Hematopoietic multipotent progenitor cell (in vitro differentiated cells): ENCODE measurements at regions not wholly inside any gene's neighbourhood (a gene's known extent, or its start where the extent isn't known, plus 50 kb on each side); places are given as distances from the start of the nearest gene placed in this dataset.
A peak's percentile ranks its signal among the peaks of the same experiment; 100 is the strongest.

Experiments used
- DNase-seq, 3 donors: peaks; one replicate each; pipeline ENCODE4 v3.0.0-alpha.2; 2011 to 2015; ENCODE audit warnings: low read depth in 2 of 3, low spot score in 2 of 3

DNA sequence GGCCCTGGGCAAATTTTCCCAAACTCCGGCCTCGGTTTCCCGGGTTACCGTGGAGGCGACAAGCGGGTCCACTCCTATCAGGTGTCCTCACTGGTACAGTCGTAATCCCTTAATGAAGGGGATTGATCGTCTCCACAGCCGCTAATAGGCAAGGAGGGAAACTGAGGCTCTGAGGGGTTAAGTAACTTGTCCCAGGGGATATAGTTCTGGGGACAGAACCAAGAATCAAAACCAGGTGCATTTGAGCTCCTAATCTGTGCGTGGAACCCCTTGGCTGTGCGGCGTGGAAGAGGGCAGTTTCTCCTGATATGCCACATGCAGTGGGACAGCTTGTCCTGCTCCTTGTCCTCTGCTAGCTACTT is 157.2 kb downstream of the CYRIA start:
- DNase-seq, result no peak

DNA sequence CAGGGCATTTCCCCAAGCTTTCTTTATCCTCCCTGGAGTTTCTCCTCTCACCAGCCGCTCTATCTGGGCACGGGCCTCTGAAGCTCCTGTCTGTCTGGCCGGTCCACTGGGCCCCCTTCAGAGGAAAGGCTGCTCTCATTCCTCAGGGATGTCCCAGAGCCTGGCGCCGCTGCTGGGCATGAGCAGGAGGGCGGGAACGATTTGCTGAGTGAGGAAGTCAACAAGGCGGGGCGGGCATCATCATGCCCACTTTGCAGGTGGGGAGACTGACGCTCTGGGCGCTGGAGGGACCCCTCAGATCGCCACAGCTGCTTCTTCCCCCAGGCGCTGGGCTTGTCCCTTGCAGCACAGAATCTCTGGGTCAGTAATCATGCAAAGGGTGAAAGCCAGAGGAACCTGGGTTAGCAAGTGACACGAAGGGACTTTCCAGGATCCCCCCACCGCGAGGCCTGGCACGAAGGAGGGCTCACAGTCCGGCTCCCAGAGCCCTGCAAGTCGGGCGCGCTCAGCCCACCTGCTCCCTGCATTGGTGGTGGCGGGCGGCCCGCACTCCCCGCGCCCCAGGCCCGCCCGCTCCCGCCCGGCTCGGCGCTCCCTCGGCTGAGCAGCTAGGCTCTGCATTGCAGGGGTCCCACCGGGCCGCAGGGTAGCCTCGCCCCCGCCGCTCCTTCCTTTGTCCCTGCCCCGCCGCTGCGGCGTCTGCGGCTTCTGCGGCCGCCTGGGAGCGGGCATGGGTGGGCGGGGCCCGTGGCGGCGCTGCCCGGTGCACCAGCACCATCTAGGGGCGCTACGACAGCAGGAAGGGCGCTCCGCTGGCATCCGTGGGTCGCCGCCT is 157.8 kb downstream of the CYRIA start:
- DNase-seq, result peak in 2 of 3 donors; percentile 63 to 76

DNA sequence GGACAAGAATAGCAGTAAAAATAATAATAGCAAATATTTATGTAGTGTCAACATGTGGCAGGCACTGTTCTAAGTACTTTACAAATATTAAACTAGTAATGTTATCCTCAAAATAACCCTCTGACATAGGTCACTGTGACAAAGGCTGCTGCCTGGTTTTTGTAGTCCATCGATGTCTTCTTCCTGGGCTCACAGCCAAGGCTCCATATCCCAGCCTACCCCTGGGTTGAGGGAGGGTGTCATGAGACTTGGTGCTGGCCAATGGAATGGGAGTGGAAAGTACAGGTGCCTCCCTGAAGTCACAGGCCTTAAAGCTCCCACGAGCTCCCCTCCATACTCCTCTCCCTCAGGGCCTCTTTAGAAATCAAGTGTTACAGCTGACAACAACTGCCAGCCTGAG is 159.3 kb downstream of the CYRIA start:
- no peak for DNase-seq

DNA sequence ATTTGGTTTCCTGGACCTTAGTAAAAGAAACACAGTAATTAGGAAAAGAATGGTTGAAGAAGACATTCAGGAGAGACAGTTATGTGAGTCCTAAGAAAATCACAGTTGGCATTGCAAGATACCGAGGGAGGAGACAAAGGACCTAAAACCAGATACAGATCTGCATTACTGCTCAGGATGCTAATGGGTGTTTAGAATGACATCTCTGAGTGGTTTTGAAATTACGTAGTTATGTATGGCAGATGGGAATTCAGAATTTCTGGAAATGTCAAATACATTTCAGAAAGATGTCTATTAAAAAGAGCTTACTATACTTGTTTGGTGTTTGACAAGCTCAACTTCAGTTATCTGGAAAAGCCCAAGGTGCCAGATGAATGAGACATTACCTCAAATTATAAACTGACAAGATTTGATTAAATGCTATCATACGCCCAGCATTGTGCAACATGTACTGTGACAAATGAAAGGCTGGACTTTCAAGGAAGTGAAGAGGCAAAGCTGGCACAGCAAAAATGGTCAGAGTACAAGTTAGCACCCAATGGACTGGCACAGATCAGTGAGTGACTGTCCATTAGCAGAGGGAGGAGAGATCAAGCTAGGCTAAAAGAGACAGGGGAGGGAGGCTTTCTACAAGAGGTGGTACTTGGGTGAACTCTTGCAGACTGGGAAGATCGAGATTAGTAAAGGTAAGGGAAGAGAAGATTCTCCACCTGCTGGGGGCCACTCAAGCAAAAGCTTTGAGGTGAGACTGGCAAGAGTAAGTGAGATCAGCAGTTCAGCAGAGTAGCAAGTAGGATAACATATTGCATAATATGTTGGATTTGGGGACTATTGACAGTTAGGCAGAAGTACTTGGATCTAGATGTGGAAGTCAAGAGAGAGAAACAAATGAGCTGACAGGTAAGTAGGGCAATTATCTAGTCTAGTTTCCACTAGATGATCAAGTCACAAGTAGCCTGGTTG is 168.9 kb downstream of the CYRIA start:
- no peak for DNase-seq

DNA sequence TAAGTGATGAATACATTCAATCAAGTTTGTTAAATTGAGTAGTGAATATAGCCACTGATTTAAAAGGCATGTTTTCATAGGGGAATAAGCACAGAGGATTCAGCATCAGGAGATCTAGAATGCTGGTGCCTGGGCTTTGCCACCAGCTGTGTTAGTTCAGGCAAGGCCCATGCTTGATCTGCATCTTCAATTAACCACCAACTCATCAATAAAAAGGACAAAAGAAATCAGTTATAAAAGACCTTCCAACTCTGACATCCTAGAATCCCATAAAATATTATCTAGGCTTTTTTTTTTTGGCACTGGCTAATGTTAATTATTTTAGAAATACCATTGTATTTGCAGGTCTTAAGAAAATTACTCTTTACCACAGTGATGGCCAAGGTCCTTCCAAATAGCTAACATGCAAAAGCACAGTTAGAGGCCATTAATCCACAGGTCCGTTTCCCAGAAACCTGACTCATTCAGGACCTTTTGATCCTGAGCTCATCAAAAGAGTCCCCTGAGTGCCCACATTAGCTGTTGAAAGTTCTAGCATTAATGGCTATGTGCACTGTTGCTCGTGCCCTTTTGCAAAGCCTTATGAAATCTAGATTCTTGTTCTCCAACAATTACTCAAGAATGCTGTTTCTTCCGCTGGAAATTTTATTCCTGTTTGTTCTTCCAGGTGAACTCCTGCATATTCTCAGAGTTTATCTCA is 170.0 kb downstream of the CYRIA start:
- no peak for DNase-seq

DNA sequence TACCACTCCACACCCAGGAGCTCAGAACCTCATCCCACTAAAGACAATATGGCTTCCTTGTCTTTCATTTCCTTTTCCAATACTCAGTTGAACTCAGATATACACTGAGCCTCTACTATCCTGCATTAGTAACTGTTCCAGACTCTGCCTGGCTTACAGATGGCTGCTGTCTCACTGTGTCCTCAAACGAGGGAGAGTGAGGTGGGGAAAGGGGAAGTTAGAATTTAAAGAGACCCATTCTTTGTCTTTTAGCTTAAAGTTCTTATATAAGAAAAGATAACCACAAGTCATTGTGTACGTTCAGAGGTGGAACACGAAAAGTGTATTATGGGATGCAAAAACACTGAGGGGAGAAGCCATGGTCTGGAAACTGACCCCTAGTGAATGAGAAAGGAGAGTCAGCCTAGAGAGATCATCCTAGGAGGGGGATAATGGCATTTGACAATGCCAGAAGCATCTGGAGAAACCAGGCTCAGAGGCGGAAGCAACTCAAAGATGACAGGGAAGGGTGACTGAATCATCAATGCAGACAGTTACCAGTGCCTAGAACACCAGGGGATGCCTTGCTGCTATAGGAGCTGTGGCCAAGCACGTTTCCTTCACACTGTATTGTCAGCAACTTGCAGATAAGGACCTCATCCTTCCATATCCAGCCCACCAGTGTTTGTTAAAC is 170.7 kb downstream of the CYRIA start:
- DNase-seq, result peak in 1 of 3 donors; percentile 73

DNA sequence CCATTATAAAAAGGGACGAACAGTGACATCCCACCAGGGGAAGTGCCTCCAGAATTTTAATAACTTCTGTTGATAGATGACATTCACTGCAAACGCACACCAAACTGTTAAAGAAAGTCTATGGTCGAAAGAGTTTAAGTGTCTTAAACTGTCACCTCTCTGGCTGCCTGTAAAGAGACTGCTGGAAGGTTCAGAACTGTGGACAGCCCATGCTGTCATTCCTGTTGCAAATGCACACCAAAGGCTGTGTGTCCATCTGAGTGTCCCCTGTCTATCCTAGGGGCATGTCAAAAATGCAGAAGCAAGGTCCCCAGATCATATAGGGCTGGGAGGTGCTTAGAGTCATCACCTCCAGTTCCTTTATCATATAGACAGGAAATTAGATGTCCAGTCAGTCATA is 171.8 kb downstream of the CYRIA start:
- no peak for DNase-seq

DNA sequence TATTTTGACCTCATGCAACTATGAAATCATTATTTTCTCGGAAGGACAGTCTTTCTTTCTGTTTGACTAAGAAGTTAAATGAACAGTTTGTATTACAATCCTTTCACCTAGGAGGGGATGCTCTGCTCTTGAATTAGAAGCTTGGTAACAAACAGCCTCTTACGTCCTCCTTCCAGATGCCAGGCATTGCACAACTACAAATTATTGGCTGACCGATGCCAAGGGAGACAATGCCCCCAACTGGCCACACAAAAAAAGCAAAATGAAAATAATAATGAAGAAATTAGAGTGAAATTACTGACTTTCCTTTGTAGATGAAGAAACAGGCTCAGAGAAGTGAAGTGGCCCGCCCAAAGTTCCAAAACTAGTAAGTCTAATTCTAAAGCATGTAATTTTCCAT is 177.9 kb downstream of the CYRIA start:
- peak in 2 of 3 donors; percentile 67 to 80 for DNase-seq

DNA sequence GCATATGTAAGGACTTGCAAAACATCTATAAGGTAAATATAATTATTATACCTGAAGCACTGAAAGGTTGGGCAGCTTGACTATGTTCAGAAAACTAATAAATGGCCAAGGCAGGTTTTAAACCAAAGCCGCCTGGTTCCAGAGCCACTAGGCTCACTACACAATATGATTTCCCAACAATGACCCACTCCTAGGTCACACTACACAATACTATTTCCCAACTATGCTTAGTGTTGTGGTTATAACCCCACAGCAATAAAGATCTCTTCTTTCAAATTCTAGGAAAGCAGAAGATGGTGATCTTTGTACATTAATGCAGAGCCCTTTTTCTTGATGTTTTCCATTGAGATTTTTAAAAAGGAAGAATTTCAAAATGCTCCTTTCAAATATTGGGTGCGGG is 180.4 kb downstream of the CYRIA start:
- DNase-seq, result no peak

DNA sequence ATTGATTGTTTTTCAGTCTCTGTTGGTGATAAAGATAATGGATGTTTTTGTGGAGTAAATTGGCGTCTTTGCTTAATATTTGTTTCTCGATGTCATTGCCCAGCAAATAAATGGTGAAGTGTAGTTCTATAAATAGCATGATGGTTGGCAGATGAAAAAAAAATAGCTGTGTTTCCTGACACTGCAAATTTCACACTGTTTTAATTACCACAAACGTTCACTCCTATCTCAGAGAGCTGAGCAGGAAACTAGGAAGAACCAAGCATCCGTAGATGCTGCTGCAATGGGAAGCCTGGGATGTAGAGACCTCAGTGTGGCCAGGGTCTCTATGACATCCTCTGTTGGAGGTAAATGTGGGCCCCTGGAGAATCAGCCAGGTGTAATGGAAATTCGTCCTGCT is 183.2 kb downstream of the CYRIA start:
- peak in 2 of 3 donors; percentile 53 to 69 for DNase-seq

DNA sequence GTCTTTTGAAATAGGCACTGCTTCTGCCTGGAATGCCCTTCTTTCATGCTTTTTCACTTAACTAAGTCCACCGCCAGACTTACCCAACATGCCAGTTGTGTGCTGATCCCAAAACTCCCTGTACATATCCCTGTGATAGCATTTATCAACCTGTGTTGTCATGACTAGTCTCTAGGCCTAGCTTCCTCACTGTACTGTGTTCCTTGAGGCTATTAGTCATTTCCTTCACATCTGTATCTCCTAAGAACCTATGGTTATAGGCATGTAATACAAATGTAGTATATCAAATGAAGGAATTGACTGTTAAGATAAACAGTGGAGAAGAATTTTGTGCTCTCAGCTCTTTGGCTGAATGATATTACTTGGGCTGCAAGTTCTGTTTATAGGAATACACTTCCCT is 184.3 kb downstream of the CYRIA start:
- no peak for DNase-seq

DNA sequence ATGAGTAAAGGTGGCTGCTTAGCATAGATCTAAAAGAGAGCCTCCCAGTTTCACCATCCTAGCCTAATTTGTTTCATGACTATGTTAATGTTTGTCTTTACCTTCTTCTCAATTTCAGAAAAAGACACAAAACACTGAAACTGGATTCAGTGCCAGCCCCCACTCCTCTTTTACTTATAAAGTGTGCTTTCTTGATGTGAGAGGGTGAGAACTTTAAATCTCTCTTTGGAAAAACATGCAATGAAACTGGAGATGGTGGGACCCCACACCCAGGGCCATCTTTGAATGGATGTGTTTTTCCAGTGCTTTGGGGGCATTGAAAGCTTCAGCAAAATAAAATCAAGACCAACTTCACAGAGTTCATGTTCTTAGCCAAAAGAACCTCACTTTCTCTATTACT is 185.9 kb downstream of the CYRIA start:
- DNase-seq, result no peak

DNA sequence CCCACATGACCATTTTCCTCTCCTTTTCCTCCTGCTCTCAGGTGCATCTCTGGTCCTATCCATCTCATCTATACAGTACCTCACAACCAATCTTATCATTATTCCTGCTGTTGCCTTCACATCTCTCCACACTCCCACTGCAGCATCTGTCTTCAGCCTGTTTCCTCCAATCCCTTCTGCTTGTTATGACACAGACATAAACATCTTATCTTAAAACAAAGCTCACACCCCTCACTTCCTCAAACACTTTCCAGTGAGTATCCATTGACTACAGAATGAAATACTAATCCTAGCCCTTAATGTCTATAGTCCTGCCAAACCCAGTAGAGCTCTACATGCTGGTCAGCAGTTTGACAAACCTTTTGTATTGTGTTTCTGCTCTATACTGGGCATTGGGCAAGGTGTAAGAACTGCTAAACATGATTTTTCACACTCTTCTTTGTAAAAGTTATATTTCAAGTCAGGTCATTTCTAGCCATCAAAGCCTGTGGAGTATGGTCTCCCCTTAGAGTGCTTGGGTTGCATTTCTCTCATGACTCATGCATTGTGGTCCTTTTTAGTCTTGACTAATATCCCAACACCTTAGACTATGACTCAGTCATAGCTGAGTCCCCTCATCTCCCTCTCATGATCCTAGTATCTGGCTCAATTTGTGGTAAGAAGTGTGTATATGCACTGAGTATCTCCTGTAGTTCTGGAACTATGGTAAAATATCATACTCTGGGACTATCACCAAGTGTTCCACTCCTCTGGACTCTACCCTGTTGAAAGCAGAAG is 187.0 kb downstream of the CYRIA start:
- DNase-seq, result peak in 2 of 3 donors; percentile 71 to 76

DNA sequence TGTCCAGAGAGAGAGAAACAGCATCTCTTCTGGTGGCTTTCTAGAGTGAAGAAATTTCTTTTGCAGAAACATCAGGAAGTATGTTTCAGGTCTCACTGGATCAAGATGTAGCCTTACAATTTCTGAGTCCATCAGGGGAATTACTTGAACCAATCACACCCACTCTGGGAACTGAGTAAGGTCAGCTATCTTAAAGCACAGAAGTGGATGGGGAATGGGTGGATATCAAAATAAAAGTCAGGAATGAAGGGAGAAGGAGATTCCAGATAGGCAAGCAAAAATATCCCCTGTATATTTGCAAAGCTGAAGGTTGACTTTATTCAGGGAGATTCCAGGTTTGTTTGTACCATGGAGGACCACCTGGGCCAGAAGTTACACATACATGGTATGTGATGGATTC is 188.0 kb downstream of the CYRIA start:
- no peak for DNase-seq

DNA sequence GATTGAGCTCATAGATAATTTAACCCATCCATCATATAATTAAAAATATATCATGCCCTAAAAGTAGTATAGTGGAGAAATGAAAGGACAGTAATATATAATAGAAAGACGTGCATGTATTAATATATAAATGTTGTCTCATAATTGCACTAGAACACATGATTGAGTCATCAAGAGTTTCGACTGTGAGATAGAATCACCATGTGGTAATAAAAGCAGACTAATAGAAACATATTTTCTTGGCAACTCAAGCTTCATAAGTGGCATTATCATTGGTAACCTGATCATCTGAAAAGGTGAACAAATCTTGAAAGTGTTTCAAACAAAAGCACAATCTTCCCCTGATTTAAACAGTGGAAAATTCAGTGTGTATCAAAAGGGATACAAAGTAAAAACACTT is 188.8 kb downstream of the CYRIA start:
- DNase-seq, result no peak

DNA sequence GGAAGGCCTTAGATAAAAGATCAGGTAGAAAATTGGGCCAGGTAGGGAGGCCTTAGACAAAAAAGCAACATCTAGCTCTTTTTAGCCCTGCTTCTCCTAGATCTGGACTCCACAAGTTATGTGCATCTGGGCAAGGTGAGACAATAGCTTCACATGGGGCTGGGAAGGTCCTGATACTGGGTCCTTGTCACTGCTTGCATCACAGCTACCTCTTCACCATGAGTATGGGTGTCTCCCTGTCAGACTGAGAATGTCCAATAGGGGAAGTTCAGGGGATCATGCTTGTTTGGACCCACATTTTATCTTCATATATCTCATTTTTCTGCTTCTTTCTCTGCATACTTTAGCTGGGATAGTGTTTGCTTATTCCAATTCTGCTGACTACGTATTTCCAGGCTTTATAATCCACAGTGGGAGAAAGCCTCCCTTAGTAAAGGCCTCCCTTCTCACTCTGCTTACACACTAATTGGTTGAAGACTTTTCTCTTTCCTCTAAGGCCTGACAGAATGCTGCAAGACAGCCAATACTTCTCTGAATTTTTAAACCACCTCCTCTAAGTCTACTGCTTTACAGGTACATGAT is 189.6 kb downstream of the CYRIA start:
- DNase-seq, result peak in 1 of 3 donors; percentile 37

DNA sequence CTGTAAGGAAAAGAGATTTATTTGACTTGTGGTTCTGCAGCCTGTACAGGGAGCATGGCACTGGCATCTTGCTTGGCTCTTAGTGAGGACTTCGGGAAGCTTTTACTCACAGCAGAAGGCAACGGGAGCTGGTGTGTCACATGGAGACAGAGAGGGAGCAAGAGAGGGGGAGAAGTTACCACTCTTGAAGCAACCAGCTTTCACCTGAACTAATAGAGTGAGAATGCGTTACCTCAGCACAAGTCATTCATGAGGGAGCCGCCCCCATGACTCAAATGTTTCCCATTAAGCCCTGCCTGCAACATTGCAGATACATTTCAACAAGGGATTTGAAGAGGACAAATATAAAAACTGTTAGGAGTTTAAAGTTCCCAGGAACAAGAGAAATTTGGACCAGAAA is 190.0 kb downstream of the CYRIA start:
- DNase-seq, result no peak

DNA sequence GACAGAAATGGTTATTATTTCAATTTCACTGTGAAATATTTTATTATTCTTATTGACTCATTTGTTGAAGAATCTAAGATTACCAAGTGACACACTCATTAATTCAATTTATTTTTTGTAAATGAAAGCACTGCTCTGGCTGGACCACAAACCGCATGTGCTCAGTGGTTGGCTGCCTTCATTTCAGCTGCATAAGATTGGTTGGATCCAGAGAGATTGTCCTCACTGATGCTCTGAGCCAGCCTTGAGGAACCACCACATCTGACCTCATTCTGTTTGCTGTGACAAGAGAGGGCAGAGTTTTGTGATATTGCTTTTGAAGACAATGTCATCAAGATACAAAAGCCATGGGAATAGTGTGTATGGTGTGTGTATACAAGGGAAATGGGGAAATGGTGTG is 192.1 kb downstream of the CYRIA start:
- no peak for DNase-seq

DNA sequence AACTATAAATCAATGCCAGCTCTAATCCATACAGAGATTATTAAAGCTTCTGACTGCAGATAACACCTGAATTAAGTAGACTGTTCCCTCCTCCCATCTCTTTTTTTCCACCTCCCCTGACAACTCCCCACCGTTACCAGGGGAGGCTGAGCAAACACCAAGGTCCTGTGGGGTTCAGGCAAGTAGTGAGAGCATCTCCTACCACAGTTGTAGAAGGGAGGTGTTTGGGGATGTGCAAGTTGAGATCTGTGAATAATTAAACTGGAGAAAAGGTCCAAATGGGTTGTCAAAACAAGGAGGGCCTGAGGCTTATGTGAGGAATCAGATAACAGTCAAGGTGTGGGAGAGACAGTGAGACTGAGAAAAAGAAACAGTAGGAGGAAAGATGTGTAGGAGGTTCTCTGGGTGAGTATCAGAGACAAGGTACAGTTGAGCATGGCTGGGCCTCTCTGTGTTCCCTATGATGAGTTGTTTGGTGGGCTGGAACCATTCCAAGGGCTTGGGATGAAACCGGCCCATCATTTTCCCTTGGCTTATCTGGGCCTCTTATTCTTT is 194.6 kb downstream of the CYRIA start:
- DNase-seq, result no peak
